Stimulated activated CD4-positive, alpha-beta T cell treated with anti-CD3 and anti-CD28 coated beads, Interleukin-15, amount 100 ng/mL, for 1 hour (primary cell): ENCODE measurements at regions not wholly inside any gene's neighbourhood (a gene's known extent, or its start where the extent isn't known, plus 50 kb on each side); places are given as distances from the start of the nearest gene placed in this dataset.

Source experiments
- DNase-seq, 2 donors: peaks; one replicate each; pipeline ENCODE4 v3.0.0-alpha.2; 2020; ENCODE audit warnings: low read depth in 1 of 2, low spot score in 1 of 2

DNA sequence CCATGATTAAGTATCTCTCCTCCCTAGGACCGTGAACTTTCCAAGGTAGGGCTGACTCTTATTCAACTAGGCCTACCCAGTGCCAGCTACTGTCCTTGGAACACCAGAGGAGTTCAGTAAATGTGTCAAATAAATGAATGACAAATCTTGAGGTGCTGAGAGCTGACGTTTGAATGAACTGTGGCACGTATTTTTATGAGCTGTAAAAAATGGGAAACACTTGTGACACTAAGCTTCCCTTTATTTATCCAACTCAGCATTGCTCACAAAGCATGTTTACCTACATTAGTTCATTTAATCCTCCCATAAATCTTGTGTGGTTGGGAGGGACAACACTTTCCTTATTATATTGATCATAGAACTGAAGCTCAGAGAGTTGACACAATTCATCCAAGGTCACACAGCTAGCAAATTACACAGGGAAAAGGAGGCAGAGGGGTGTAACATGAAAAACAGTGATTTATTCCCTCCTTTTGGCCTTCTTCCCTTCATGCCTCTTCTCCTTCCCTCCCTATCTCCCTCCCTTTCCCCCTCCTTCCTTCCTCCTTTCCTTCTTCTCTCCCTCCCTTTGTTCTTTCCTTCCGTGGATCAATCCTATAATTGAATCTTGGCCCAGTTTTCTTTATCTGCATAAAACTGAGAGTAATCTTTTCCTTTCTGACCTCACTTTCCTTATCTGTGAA is 412.6 kb downstream of the DMRT2 start:
- no peak for DNase-seq

DNA sequence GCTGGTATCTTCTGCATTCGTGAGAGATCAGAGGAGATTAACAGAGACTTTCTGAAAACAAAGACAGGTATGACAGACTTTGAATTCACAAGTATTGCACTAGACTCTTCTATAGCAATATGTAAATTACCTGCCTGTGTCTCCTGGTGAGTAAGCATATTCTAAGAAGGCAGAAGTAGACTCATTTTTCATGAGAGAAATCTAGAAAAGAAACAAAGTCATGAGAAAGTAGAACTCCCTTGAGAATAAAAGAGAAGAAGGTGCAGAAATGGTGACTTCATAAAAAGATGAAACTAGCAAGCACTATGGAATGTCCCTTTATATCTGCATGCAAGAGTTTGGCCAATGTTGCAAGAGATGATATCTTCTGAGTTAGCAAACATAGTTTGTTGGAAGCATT is 419.8 kb downstream of the DMRT2 start:
- DNase-seq = no peak

DNA sequence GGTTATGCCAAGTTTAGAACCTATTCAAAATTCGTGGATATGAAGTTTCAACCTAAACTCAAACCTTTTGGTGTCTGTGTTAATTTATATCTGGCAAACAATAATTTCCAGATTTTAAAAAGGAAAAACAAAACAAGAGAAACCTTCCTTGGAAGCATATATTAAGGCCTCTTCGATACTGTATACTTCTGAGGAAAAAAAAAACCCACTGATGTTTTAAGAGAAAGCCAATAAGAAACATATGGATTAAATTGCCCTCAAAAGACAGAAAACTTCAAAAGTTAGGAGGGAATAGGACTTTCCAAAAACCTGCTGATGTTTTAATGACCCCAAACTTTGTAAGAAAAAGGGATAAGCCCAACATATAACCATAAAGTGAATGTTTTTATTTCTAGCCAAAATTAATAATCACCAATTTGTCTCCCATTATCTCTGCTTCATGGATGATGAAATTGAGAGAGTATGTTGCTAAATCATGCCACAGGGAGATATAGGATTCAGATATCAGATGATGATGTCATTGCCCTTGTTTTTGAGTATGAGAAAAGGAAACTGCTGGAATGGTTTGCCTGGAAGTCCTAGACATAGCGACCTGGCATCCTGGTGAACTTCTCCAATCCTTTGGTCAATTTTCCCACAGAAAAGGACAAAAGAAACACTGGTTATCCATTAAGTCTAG is 423.9 kb downstream of the DMRT2 start:
- no peak for DNase-seq

DNA sequence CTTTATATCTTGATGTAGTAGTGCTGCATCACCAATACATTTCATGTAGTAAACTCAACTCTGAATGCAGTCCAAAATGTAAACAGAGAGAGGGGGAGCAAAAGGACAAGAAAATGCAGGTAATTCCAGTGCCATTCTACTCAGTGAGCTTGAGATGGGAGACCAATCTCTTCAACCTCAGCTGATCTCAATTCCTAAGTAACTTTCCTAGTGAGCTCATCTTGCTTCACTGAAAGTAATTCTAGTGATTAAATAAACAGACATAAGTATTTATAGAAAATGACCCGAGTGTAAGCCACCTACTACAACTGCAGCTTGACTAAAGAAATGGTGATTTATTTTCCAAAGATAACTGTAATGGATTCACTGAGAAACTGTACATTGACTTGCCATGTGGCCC is 424.5 kb downstream of the DMRT2 start:
- no peak for DNase-seq

DNA sequence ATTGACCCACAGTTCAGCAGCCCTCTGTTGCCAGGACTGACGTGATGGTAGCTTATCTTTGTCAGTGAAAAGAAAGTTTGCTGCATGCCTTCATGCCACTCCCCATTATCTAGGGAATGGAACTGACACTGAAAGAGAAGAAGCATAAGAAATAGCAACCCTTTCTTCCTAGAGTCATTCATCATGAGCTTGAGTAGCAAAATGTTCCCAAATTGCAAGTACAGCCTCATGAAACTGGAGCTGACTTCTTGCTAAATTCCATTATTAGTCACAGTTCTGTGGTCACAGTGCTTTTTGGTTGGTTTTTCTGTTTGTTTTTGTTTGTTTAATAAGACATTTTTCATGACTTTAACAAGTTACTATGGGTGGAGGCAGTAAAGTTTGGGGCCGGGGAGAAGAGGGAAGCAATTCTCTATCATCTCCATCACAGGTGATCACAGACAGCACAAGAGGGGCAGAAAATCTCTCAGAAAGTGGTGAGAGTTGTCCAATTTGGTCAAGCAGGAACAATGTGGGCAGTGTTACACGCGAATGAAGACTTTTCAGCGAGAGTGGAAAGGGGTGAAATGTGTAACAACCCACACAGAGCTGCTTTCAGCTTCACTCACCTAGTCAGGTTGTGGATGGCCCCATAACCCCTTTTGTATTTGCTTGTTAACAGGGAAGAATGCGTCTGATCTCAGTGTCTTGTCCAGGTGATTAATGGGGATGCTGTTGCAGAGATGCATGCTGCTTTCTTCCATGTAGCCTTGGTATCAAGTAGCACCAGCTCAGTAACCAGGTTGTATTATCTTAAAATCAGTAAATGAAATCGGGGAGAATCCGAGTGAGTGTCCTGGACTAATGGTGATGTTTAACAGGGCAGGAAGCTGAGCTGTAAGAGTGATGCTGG is 440.4 kb downstream of the DMRT2 start:
- no peak for DNase-seq

DNA sequence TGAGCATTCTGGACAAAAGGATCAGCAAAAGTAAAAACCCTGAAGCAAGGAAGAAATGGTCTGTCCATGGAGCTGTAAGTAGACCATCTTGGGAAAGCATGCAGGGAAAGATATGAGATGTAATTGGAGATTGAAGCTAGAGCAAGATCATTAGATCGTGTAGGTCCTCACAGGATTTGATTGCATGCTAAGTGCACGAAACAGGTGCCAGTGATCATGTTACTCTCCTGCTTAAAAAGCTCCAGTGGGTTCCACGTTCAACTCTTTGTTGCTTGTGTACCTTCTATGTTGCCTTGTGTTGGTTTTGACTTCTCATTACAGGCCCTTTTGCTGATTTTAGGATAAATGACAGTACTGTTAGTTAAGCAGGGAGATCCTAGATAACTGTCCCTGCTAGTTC is 442.0 kb downstream of the DMRT2 start:
- DNase-seq = no peak

DNA sequence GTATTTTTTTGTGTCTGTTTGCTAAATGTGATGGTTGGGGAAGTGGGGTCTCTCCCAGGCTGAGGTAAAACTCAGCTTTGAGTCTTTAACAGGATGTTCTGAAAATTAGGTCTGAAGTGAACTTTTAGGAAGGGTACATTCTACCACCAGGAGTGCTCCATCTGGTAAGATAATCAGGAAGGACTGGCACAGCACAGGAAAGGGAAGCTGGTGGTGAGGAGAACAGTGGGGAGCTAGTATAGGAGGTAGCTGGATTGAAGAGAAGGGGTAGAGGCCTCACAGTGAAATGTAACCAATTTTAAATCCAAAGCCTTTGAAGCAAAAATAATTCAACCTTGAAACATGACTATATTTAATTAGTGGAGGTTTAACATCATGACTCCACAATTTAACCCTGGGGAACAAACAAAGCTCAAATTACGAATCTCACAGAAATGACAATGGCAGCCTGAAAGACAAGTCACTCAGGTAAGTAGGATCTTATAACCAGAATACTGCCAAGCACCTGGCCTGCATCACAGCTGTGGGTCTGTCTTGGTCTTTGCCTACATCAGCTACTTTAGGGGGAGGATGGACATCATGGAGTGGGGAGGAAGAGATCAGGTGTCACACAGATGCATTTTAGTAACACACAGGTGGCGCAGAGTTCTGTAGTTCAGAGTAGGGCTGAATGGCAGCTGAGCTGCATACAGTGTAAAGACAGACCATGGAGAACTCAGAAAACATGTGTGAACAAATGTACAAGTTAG is 445.3 kb downstream of the DMRT2 start:
- DNase-seq = no peak

DNA sequence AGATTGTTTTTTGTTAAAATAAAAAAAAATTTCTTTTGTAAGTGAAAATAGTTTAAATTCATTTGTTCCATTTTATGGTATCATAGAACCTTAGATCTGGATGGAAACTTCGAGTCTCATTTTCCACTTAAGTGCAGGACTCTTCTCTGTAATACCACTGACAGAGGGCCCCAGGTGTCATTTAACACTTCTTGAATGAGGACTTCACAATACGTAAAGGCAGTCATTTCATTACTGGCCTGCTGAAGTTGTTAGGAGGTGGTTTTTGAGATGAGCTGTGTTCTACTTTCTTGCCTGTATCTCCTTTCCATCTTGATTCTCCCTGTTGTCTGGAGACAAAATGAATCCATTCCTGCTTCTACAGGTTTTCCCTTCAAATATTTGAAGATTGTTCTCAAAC is 455.3 kb downstream of the DMRT2 start:
- no peak for DNase-seq

DNA sequence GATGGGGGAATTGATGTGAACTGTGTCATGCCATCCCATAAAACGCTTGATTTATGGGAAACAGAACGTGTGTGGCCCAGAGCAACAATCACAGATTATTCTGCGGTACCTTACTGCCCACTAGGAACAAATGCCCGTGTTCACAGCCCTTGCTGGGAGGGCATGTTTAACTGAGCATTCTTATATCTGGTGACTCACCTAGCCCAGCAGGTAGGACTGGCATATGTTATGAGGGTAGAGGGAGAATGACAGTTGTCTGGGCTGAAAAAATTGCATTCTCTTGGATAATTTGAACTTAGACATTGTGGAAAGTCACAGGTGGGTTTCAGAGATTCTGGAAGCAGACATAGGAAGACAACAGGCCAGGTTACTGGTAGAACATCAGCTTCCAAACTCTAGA is 460.6 kb downstream of the DMRT2 start:
- no peak for DNase-seq

DNA sequence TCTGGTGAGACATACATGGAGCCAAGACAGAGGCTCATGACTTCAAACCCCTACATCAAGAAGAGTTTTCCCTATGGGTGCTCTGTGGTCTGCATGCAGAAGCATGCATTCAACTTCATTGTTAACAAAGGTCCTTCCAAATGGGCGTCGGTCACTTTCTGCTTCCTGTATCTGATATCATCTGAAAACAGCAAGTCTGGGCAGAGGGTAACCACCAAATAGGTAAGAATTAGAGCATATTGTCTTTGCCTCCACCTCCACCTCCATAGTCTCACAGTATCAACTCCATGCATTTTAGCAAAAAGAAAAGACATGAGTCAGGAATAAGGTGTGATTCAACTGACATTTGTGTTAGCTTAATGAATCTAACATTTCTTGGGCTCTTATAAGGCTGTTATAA is 462.9 kb downstream of the DMRT2 start:
- DNase-seq = no peak

DNA sequence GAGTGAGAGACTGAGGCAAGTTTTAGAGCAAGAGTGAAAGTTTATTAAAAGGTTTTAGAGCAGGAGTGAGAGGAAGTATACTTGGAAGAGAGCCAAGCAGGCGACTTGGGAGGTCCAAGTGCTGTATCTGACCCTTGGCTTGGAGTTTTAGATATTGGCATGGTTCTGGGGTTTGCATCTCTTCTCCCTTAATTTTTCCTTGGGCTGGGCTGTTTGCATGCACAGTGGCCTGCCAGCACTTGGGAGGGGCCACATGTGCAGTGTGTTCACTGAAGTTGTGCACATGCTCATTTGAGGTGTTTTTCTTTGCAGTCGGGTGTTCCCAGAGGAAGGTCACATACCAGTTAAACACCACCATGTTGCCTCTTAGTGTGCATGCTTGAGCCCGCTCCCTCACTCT is 464.1 kb downstream of the DMRT2 start:
- DNase-seq = no peak

DNA sequence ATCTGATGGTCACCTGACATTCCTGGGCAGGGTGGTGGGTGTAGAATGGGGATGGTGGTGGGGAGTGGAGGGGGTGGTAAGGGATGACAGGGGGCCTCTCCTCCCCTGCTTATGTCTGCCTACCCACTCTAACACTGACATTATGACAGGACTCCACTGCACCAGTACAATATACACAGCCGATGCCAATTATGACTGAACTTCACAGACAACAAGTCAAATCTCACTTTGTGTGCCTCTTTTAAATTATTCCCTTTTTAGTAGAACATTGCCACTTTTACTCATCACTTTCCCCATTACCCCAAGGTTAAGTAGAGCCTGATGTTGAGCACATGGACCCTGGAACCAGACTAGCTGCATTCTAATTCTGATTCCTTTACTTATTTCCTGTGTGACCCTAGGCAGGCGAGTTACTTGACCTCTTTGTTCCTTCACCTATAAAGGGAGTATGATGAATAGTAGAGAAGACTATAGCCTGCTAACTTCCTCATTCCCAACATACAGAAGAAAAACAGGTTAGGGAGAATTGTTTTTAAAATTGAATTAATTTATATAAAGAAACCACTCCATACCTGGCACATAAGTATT is 464.7 kb downstream of the DMRT2 start:
- DNase-seq = no peak

DNA sequence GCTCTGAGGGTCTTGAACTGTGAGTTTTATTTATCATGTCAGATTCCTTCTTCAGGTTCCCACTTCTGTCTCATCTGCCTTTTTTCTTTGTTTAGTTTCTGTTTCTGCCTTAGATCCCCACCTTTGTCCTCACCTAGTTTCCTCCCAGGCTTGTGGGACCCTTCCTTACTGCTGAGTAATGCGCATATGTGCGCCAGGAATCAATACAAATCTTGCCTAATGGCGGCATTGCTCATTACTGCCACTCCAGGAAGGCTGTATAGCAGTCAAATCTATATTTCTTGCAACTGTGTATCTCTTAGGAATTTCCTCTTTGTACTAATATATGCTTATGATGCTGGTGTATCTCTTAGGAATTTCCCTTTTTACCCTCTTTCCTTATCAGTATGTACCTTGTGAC is 465.4 kb downstream of the DMRT2 start:
- no peak for DNase-seq

DNA sequence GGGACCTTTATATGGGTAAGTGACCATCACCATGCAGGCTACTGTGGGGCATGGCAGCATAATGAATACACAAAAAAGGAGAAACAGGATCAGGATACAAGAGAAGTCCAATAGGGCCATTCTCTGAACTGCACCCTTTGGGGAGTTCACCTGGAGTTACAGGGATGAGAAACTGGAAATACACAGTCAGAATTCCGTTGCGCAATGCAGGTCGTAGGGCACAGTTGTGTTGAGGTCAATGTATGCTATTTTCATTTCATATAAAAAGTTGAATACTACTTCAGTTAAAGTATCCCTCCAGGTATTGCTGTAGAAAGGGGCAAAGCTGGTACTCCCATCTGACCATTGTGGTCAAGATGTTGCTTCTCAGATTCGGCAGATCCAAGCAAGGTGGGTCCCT is 471.4 kb downstream of the DMRT2 start:
- DNase-seq = no peak

DNA sequence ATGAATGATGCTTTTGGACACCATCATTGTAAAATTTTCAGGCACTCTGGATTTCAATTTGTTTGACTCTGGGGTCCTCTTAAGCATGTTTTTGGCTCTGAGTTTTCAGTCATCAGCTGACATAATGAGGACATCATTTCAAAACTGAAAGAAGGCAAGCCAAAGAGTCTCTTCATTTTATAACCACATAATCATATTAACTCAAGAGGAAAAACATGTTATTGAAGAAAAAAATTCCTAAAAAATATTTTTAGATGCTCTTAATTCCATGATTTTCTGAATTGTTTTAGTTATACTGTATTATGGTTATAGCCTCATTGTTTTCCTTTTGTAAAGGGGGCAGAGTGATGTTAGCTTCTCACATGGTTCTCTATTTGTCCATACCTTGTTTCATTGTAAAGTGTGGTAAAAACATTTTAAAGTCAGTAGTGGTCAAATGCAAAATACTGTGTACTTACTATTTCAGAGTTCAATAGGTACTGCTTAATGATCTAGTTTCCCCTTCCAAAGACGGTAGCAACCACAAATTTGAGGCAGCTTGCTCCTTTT is 472.1 kb downstream of the DMRT2 start:
- DNase-seq = no peak

DNA sequence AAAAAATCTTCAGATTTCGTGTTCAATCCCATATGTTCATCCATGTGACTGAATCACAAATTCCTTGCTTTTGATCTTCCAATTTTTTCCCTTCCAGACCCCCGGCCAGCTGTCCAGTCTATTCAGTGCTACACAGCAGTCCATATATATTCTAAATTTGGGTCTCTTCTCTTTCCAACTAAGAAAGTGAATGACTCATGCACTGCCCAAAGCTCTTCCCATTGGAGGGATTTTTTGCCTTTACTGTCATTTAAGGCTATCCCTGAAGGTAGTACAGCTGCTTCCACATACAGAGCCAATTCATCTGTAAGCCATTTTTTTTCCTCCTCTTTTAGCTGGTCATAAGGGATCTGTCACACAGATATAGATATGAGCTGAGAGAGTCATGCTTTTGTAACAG is 478.3 kb downstream of the DMRT2 start:
- DNase-seq = no peak

DNA sequence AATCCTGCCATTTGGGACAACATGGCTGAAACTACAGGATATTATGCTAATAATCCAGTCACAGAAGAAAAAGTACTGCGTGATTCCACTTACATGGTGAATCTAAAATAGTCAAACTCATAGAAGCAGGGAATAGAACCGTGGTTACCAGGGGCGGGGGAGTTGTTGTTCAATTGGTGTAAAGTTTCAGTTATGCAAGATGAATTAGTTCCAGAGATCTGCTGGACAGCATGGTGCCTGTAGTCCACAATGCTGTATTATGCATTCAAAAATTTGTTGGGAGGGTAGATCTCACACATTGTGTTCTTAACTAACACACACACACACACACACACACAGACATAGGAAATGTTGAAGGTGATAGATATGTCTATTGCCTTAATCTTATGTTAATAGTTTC is 480.5 kb downstream of the DMRT2 start:
- no peak for DNase-seq

DNA sequence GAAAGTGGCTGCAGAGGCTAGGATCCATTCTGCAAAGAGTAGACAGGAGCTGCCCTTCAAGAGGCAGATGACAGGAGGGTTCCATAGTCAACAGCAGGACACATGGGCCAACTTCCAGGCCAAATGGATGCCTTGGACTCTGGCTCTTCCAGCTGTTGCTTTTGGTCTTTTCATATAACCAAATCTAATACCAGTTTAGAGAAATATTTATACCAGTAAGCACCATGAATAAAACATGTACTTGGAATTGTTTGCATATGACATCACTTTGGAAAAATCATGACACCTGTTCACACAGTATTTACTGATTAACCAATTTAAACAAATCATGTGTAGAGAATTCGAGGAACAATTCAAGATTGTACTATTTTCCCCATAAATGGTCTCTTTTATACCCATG is 481.3 kb downstream of the DMRT2 start:
- DNase-seq = no peak

DNA sequence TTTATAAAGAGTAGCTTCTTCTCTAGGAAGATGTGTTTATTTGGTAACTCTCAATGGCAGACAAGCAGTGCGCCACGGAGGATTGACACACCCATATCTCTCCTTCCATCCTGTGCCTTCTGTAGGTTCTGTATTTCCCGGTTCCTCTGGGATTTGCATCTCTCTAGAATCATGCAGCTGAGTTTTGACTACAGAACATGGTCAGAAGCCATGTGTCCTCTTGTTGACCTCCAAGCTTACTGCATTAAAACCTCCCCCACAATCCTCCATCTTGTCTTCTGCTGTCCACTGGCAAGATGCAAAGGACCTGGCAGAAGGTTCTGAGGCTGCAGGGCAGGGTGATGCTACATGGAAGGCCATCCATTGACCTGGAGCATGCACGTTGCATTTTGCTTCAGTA is 482.0 kb downstream of the DMRT2 start:
- no peak for DNase-seq

DNA sequence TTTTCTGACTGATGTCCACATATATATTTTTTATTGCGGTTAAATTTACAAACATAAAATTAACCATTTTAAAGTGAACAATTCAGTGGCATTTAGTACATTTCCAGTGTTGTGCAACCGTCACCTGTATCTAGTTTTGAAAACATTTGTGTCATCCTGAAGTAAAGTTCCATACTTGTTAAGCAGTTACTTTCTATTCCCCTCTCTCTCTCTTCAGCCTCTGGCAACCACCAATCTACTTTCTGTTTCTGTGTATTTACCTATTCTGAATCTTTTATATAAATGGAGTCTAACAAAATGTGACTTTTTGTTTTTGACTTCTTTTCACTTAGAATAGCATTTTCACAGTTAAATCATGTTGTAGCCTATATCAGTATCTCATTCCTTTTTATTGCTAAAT is 480.1 kb upstream of the SMARCA2 start:
- DNase-seq = no peak

DNA sequence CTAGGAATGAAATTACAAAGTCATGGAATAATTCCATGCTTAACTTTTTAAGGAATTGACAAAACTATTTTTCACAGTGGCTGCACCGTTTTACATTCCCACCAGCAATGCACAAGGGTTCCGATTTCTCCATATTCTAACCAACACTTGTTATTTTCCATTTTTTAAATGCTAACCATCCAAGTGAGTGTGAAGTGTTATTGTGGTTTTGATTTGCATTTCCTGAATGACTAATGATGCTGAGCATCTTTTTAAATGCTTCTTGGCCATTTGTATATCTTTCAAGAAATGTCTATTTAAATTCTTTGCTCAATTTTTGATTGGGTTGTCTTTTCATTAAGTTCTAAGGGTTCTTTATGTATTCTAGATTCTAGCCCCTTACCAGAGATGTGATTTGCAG is 479.5 kb upstream of the SMARCA2 start:
- no peak for DNase-seq
